ENCODE measurements at regions not wholly inside any gene's neighbourhood (a gene's known extent, or its start where the extent isn't known, plus 50 kb on each side); places are given as distances from the start of the nearest gene placed in this dataset.

DNA sequence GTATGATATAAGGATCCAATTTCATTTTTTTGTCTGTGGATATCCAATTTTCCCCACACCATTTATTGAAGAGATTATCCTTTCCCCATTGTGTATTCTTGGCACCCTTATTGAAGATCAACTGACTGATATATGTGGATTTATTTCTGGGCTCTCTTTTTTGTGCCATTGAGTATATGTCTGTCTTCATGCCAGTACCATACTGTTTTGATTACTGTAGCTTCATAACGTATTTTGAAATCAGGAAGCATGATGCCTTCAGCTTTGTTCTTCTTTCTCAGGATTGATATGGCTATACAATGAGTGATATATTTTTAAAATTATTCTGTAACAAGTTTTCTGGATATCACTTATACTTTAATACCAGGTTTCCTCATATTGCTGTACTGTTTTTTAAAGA lies 58.1 kb upstream of the DLX2 start:
- no peaks in the 10 kb centered on the region for H3K79me2 ChIP-seq (ENCODE audit: insufficient read depth, low read length)
- peaks cover 0 to 6% of the 10 kb centered on the region in 2 experiments; a peak in 1 of 4 replicates for H3K9me3 ChIP-seq (ENCODE audit: control insufficient read depth in 1 of 2, insufficient read depth in 1 of 2, low read depth in 1 of 2, low read length in 2 of 2)
- POLR2A ChIA-PET: no interaction called here
- DNase-seq (ENCODE audit: low read depth, low spot score): no peak
- H3K4me2 ChIP-seq (ENCODE audit: low read length): no peak overlapping the region
- no peak overlapping the region for H2AFZ ChIP-seq (ENCODE audit: low read depth, low read length, poor library complexity, severe bottlenecking)
- H3K4me1 ChIP-seq (ENCODE audit: control insufficient read depth in 1 of 2, insufficient read depth in 2 of 2, low read length in 2 of 2): no peaks in the 10 kb centered on the region
- no peaks in the 10 kb centered on the region for H3K27me3 ChIP-seq (ENCODE audit: insufficient read depth, low read length)
- CTCF ChIA-PET: no interaction called here
- ATAC-seq: no peak
- RAD21 ChIA-PET (ENCODE audit: low non-redundant PET in 1 of 2, low total read pairs in 2 of 2, uncharacterized antibody in 2 of 2, unreplicated experiment in 2 of 2): no interaction called here
- no peak overlapping the region for H3K27ac ChIP-seq (ENCODE audit: low read depth, low read length)
- intact Hi-C loops (cut with micrococcal nuclease): no loop called here
- no peaks in the 10 kb centered on the region for H3K36me3 ChIP-seq (ENCODE audit: control insufficient read depth in 1 of 2, insufficient read depth in 2 of 2, low read length in 2 of 2)
- H3K9ac ChIP-seq (ENCODE audit: low read length): no peak overlapping the region
- no peaks in the 10 kb centered on the region for H3K9me2 ChIP-seq (ENCODE audit: insufficient read depth)
- H3K4me3 ChIP-seq (replicated peaks in 1 of 2; ENCODE audit: low read depth in 1 of 2, low read length in 2 of 2): no peak overlapping the region
- TF ChIP-seq CBX3 (IDR thresholded peaks at IDR 0.05; ENCODE audit: low read depth) (peak; percentile 65; the same call in 1 of the 2 replicates), SP1 (IDR thresholded peaks at IDR 0.05; ENCODE audit: low read depth) (no peak)
- BruUV-seq (replicated peaks): no TSS peak
- no peaks in the 10 kb centered on the region for H4K20me1 ChIP-seq (ENCODE audit: insufficient read depth)

DNA sequence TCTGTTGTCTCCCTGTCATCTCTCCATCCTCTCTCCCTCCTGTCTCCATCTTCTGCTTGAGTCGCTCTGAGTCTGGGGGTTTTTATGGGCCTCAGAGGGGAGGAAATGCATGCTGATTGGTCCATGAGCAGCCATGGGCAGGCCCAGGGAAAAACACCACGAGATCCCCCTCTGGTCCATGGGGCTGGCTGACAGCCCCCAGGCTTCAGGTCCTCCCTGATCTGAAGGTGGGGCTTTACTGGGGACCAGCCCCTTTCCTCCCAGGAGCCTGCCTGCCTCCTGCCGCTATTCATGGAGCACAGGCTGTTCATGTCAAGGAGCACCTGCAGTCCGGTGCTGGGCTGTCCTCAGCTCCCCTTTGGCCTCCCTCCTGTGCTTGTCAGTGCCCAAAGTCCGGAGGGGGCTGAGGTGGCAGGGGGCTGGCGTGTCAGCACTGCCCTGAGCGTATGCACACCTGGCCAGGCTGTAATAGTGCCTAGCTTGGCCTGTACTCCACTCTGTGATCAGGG lies 59.6 kb upstream of the DLX2 start:
- intact Hi-C loops (cut with micrococcal nuclease): no loop called here

More for the DNA sequence above, 59.6 kb upstream of the DLX2 start:
- no peak overlapping the region for H3K27ac ChIP-seq (ENCODE audit: low read depth, low read length)
- no peaks in the 10 kb centered on the region for H3K27me3 ChIP-seq (ENCODE audit: insufficient read depth, low read length)
- BruUV-seq (replicated peaks): no TSS peak
- H3K4me1 ChIP-seq (ENCODE audit: control insufficient read depth in 1 of 2, insufficient read depth in 2 of 2, low read length in 2 of 2): no peaks in the 10 kb centered on the region
- no peak overlapping the region for H2AFZ ChIP-seq (ENCODE audit: low read depth, low read length, poor library complexity, severe bottlenecking)
- no peak overlapping the region for H3K4me3 ChIP-seq (replicated peaks in 1 of 2; ENCODE audit: low read depth in 1 of 2, low read length in 2 of 2)
- TF ChIP-seq, protein P1, sequence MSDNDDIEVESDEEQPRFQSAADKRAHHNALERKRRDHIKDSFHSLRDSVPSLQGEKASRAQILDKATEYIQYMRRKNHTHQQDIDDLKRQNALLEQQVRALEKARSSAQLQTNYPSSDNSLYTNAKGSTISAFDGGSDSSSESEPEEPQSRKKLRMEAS (IDR thresholded peaks at IDR 0.05): no peak
- ChIA-PET POLR2A (no interaction called here), CTCF (no interaction called here), RAD21 (ENCODE audit: low non-redundant PET in 1 of 2, low total read pairs in 2 of 2, uncharacterized antibody in 2 of 2, unreplicated experiment in 2 of 2) (no interaction called here)
- H3K9me3 ChIP-seq (ENCODE audit: control insufficient read depth in 1 of 2, insufficient read depth in 1 of 2, low read depth in 1 of 2, low read length in 2 of 2): peaks cover 0 to 6% of the 10 kb centered on the region in 2 experiments; a peak in 1 of 4 replicates
- no peaks in the 10 kb centered on the region for H3K9me2 ChIP-seq (ENCODE audit: insufficient read depth)
- H3K79me2 ChIP-seq (ENCODE audit: insufficient read depth, low read length): no peaks in the 10 kb centered on the region
- ATAC-seq: no peak
- no peaks in the 10 kb centered on the region for H4K20me1 ChIP-seq (ENCODE audit: insufficient read depth)
- no peak overlapping the region for H3K4me2 ChIP-seq (ENCODE audit: low read length)
- DNase-seq (ENCODE audit: low read depth, low spot score): no peak
- H3K36me3 ChIP-seq (ENCODE audit: control insufficient read depth in 1 of 2, insufficient read depth in 2 of 2, low read length in 2 of 2): no peaks in the 10 kb centered on the region
- no peak overlapping the region for H3K9ac ChIP-seq (ENCODE audit: low read length)

Measured in HCT116 (cell line).